Endothelial cell (in vitro differentiated cells): ENCODE measurements at regions not wholly inside any gene's neighbourhood (a gene's known extent, or its start where the extent isn't known, plus 50 kb on each side); places are given as distances from the start of the nearest gene placed in this dataset.

Experiments
- DNase-seq: peaks from one replicate; pipeline ENCODE4 v3.0.0; 2021; ENCODE audit warnings: low spot score
- H3K27ac Mint-ChIP-seq: one replicate; pipeline ENCODE4 v1.8.0; 2021; ENCODE audit warnings: mixed read lengths, inconsistent platforms; ENCODE audit not compliant: unreplicated experiment
- H3K27me3 Mint-ChIP-seq: one replicate; pipeline ENCODE4 v1.8.0; 2021; ENCODE audit warnings: mild to moderate bottlenecking, moderate library complexity, mixed read lengths, inconsistent platforms; ENCODE audit not compliant: unreplicated experiment
- H3K36me3 Mint-ChIP-seq: one replicate; pipeline ENCODE4 v1.8.0; 2021; ENCODE audit warnings: mild to moderate bottlenecking, low read depth, mixed read lengths, inconsistent platforms; ENCODE audit not compliant: unreplicated experiment
- H3K4me1 Mint-ChIP-seq: one replicate; pipeline ENCODE4 v1.8.0; 2021; ENCODE audit warnings: mild to moderate bottlenecking, mixed read lengths, inconsistent platforms; ENCODE audit not compliant: unreplicated experiment
- H3K4me3 Mint-ChIP-seq: one replicate; pipeline ENCODE4 v1.8.0; 2021; ENCODE audit warnings: mild to moderate bottlenecking, mixed read lengths, inconsistent platforms; ENCODE audit not compliant: unreplicated experiment
- H3K9me3 Mint-ChIP-seq: one replicate; pipeline ENCODE4 v1.8.0; 2021; ENCODE audit warnings: mixed read lengths, inconsistent platforms; ENCODE audit not compliant: unreplicated experiment
- TF ChIP-seq, protein P1 (sequence below): fragments of 200-600 bp; sonication (generic); IDR thresholded peaks from one replicate; pipeline ENCODE4 v1.5.0; 2021; ENCODE audit warnings: antibody characterized with exemption; ENCODE audit not compliant: unreplicated experiment

DNA sequence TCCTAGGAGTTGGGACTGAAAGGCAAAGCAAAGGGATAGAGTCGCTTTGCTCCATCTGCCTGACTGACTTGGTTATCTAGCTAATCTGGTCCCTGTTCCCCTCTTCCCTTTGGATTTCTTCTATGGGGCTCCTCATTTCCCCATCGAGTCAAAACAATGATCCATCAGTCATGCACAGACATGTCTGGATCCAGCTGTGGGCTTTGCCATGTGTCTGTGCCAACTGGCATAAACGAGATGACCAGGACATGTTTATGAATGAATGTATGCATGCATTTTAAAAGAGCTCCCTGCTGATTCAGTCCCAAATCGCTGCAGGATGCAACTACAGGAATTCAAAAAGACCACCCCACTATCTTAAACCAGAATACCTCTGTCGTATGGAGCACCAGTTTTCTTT is 122.0 kb downstream of the ARL4A start:
- Mint-ChIP-seq H3K4me3 (no peak overlapping the region), H3K27me3 (no peaks in the 10 kb centered on the region)
- TF ChIP-seq, protein P1, sequence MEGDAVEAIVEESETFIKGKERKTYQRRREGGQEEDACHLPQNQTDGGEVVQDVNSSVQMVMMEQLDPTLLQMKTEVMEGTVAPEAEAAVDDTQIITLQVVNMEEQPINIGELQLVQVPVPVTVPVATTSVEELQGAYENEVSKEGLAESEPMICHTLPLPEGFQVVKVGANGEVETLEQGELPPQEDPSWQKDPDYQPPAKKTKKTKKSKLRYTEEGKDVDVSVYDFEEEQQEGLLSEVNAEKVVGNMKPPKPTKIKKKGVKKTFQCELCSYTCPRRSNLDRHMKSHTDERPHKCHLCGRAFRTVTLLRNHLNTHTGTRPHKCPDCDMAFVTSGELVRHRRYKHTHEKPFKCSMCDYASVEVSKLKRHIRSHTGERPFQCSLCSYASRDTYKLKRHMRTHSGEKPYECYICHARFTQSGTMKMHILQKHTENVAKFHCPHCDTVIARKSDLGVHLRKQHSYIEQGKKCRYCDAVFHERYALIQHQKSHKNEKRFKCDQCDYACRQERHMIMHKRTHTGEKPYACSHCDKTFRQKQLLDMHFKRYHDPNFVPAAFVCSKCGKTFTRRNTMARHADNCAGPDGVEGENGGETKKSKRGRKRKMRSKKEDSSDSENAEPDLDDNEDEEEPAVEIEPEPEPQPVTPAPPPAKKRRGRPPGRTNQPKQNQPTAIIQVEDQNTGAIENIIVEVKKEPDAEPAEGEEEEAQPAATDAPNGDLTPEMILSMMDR, result no peak

DNA sequence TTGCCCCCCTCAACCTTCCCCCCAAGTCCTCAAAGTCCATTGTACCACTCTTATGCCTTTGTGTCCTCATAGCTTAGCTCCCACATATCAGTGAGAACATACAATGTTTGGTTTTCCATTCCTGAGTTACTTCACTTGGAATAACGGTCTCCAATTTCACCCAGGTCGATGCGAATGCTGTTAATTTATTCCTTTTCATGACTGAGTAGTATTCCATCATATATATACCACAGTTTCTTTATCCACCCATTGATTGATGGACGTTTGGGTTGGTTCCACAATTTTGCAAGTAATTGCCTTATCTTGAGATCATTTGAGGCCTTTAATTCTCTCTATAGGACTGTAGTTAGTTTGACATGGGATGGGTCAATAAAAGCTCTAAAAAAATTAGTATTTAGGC is 124.7 kb downstream of the ARL4A start:
- no peak overlapping the region for H3K27ac Mint-ChIP-seq
- H3K4me3 Mint-ChIP-seq, result no peak overlapping the region
- H3K27me3 Mint-ChIP-seq, result no peaks in the 10 kb centered on the region
- no peaks in the 10 kb centered on the region for H3K9me3 Mint-ChIP-seq
- H3K4me1 Mint-ChIP-seq, result no peaks in the 10 kb centered on the region
- TF ChIP-seq, protein P1, result no peak
- DNase-seq, result no peak
- no peaks in the 10 kb centered on the region for H3K36me3 Mint-ChIP-seq

More for the DNA sequence above, 122.0 kb downstream of the ARL4A start:
- H3K9me3 Mint-ChIP-seq, result no peaks in the 10 kb centered on the region
- H3K27ac Mint-ChIP-seq, result no peak overlapping the region
- no peaks in the 10 kb centered on the region for H3K4me1 Mint-ChIP-seq
- no peaks in the 10 kb centered on the region for H3K36me3 Mint-ChIP-seq
- DNase-seq, result no peak

- H3K36me3 Mint-ChIP-seq, result no peaks in the 10 kb centered on the region
- TF ChIP-seq, protein P1, result no peak
Observed at GRCh38 chr7:12814107-12814506, 126.7 kb downstream of the ARL4A start.

GRCh38 chr7:12814828-12815227 is 127.4 kb downstream of the ARL4A start:
- H3K27ac Mint-ChIP-seq, result no peak overlapping the region

More at GRCh38 chr7:12814107-12814506, 126.7 kb downstream of the ARL4A start:
- H3K4me3 Mint-ChIP-seq, result no peak overlapping the region
- H3K9me3 Mint-ChIP-seq, result no peaks in the 10 kb centered on the region
- no peak for DNase-seq
- H3K4me1 Mint-ChIP-seq, result no peaks in the 10 kb centered on the region
- H3K27ac Mint-ChIP-seq, result no peak overlapping the region
- H3K27me3 Mint-ChIP-seq, result no peaks in the 10 kb centered on the region

GRCh38 chr7:12815426-12815825 is 128.0 kb downstream of the ARL4A start:
- TF ChIP-seq, protein P1, result no peak
- no peak overlapping the region for H3K4me3 Mint-ChIP-seq
- DNase-seq, result no peak

More at GRCh38 chr7:12814828-12815227, 127.4 kb downstream of the ARL4A start:
- Mint-ChIP-seq H3K27me3 (no peaks in the 10 kb centered on the region), H3K4me1 (no peaks in the 10 kb centered on the region), H3K4me3 (no peak overlapping the region), H3K9me3 (no peaks in the 10 kb centered on the region), H3K36me3 (no peaks in the 10 kb centered on the region)
- DNase-seq, result no peak
- TF ChIP-seq, protein P1, result no peak

More at GRCh38 chr7:12815426-12815825, 128.0 kb downstream of the ARL4A start:
- no peaks in the 10 kb centered on the region for H3K9me3 Mint-ChIP-seq
- H3K27me3 Mint-ChIP-seq, result no peaks in the 10 kb centered on the region
- no peak overlapping the region for H3K27ac Mint-ChIP-seq
- no peaks in the 10 kb centered on the region for H3K4me1 Mint-ChIP-seq
- H3K36me3 Mint-ChIP-seq, result no peaks in the 10 kb centered on the region
